Right lobe of liver (tissue), 6 donors: ENCODE measurements at regions not wholly inside any gene's neighbourhood (a gene's known extent, or its start where the extent isn't known, plus 50 kb on each side); places are given as distances from the start of the nearest gene placed in this dataset.

Experiments used
- ATAC-seq, 4 donors: fragments of 200-7000 bp; cut with Tn5 transposase; one replicate each; pipeline ENCODE4 v1.9.1; 2020; ENCODE audit warnings: mild to moderate bottlenecking in 4 of 4, moderate library complexity in 4 of 4
- DNase-seq, 3 donors: peaks; one replicate each; pipeline ENCODE4 v3.0.0-alpha.2; 2020
- H3K27ac ChIP-seq, 3 donors: fragments of 200-600 bp; one replicate each; pipeline ENCODE4 v1.8.0; 2022
- H3K27me3 ChIP-seq, 2 donors: fragments of 200-600 bp; one replicate each; pipeline ENCODE4 v1.8.0; 2022
- H3K36me3 ChIP-seq, 4 donors: fragments of 200-600 bp; sonication (generic) in 1 of 4; one replicate each; pipeline versions ENCODE4 v1.5.1 to v1.8.0; 2017 to 2022; ENCODE audit warnings: control low read depth in 1 of 4
- H3K4me1 ChIP-seq, 4 donors: fragments of 200-600 bp; sonication (generic) in 1 of 4; one replicate each; pipeline versions ENCODE4 v1.5.1 to v1.8.0; 2017 to 2022; ENCODE audit warnings: control low read depth in 1 of 4
- H3K4me3 ChIP-seq, 3 donors: fragments of 200-600 bp; one replicate each; pipeline ENCODE4 v1.8.0; 2022
- H3K9me3 ChIP-seq, 4 donors: fragments of 200-600 bp; sonication (generic) in 1 of 4; one replicate each; pipeline versions ENCODE4 v1.5.1 to v1.8.0; 2017 to 2022; ENCODE audit warnings: control low read depth in 1 of 4
- POLR2A ChIP-seq: fragments of 450-650 bp; IDR thresholded peaks from one replicate; pipeline ENCODE4 v1.6.1; 2017; ENCODE audit warnings: antibody characterized with exemption, mild to moderate bottlenecking
- WGBS: methylation state at CpG from one replicate; pipeline ENCODE4 v1.1.6; 2018; ENCODE audit warnings: low coverage, low lambda C conversion rate; ENCODE audit not compliant: insufficient coverage; ENCODE audit errors: missing lambda C conversion rate; 5-methylcytosine and 5-hydroxymethylcytosine counted together
- intact Hi-C, 2 donors: fragments of 100-400 bp; cut with DNase I; formaldehyde crosslinking; loops; one replicate each; pipeline versions ENCODE4 v1.11.2 to v1.14.1; 2022
- TF ChIP-seq, protein P1 (sequence below), 4 donors: fragments of 200-600 bp in 3 of 4; fragments of 450-650 bp in 1 of 4; IDR thresholded peaks; one replicate each; pipeline versions ENCODE4 v1.5.1 to v1.8.0; 2016 to 2022; ENCODE audit warnings: antibody characterized with exemption in 4 of 4, mild to moderate bottlenecking in 2 of 4
- donor health status: DM: no; HTN: yes; CAD: no.
- donor health status: DM: no; HTN: no; CAD: no.
- donor health status: DM: no; HTN: no; CAD: no.
- donor health status: DM: no; HTN: yes; CAD: no.
- donor health status: DM: no; HTN: yes; CAD: no.

DNA sequence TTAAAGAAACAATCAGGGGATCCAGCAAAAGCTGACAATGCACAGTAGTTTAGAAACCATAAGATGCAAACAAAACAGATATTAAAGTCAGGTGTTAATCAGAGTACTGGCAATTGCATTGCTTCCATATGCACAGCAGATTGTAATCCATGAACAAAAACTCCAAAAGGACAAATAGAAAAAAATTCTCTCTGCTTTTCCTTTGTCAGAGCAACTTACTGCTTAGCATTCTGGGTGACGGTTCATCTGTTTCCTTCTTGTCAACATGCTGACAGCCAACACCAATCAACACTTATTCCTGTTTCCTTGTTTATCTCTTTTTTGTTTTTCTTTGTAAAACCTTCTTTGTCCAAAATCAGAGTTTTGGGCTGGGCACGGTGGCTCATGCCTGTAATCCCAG lies 473.1 kb downstream of the XIRP2 start:
- no peak for ATAC-seq
- H3K9me3 ChIP-seq, result no peaks in the 10 kb centered on the region

GRCh38 chr2:167355821-167356220 lies 467.5 kb downstream of the XIRP2 start:
- DNase-seq, result no peak
- Histone ChIP-seq H3K27ac (no peak overlapping the region), H3K27me3 (no peaks in the 10 kb centered on the region), H3K9me3 (no peaks in the 10 kb centered on the region), H3K4me3 (no peak overlapping the region), H3K4me1 (no peaks in the 10 kb centered on the region), H3K36me3 (no peaks in the 10 kb centered on the region)
- intact Hi-C loops, result no loop called here
- TF ChIP-seq POLR2A, result no peak
- TF ChIP-seq, protein P1, sequence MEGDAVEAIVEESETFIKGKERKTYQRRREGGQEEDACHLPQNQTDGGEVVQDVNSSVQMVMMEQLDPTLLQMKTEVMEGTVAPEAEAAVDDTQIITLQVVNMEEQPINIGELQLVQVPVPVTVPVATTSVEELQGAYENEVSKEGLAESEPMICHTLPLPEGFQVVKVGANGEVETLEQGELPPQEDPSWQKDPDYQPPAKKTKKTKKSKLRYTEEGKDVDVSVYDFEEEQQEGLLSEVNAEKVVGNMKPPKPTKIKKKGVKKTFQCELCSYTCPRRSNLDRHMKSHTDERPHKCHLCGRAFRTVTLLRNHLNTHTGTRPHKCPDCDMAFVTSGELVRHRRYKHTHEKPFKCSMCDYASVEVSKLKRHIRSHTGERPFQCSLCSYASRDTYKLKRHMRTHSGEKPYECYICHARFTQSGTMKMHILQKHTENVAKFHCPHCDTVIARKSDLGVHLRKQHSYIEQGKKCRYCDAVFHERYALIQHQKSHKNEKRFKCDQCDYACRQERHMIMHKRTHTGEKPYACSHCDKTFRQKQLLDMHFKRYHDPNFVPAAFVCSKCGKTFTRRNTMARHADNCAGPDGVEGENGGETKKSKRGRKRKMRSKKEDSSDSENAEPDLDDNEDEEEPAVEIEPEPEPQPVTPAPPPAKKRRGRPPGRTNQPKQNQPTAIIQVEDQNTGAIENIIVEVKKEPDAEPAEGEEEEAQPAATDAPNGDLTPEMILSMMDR (IDR thresholded peaks at IDR 0.05), result no peak
- ATAC-seq, result no peak

More for the DNA sequence above, 473.1 kb downstream of the XIRP2 start:
- TF ChIP-seq POLR2A, result no peak
- TF ChIP-seq, protein P1 (IDR thresholded peaks at IDR 0.05), result no peak
- Histone ChIP-seq H3K27me3 (no peaks in the 10 kb centered on the region), H3K4me1 (no peaks in the 10 kb centered on the region), H3K36me3 (no peaks in the 10 kb centered on the region), H3K4me3 (no peak overlapping the region), H3K27ac (no peak overlapping the region)
- 29% methylated on average over 2 of the region's 2 CpGs for WGBS
- DNase-seq, result no peak
- intact Hi-C loops, result no loop called here

- 89% methylated on average over 1 of the region's 1 CpG for WGBS
- H3K4me1 ChIP-seq, result no peaks in the 10 kb centered on the region
- H3K27me3 ChIP-seq, result no peaks in the 10 kb centered on the region
- H3K36me3 ChIP-seq, result no peaks in the 10 kb centered on the region
- no peak for DNase-seq
- H3K4me3 ChIP-seq, result no peak overlapping the region
- no peak overlapping the region for H3K27ac ChIP-seq
- TF ChIP-seq POLR2A, result no peak
- TF ChIP-seq, protein P1 (IDR thresholded peaks at IDR 0.05), result no peak
- H3K9me3 ChIP-seq, result no peaks in the 10 kb centered on the region
- intact Hi-C loops, result no loop called here
- ATAC-seq, result no peak
These were observed 465.5 kb downstream of the XIRP2 start for GRCh38 chr2:167353605-167354280.

DNA sequence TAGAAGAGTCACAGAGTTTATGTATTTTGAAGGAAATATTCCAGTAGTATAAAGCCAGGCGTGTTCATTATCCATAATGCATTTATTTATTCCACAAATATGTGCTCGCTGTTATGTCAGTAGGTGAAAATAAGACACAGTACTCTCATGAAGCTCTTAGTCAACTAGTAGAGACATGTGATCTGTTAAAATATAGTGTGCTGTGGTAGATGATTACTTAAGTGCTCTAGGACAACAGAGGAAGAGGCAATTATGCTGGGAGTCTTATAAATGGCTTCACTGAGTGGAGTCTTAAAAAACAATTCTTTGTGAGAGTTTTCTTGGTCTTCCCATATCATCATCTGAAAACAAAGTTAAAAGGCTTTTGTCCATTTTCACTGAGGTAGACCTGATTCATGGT lies 457.3 kb downstream of the XIRP2 start:
- 68% methylated on average over 2 of the region's 2 CpGs for WGBS
- no peak for DNase-seq
- Histone ChIP-seq H3K4me1 (no peaks in the 10 kb centered on the region), H3K27ac (no peak overlapping the region), H3K36me3 (no peaks in the 10 kb centered on the region), H3K9me3 (no peaks in the 10 kb centered on the region), H3K4me3 (no peak overlapping the region), H3K27me3 (no peaks in the 10 kb centered on the region)
- intact Hi-C loops, result no loop called here
- ATAC-seq, result no peak
- TF ChIP-seq, protein P1 (IDR thresholded peaks at IDR 0.05), result no peak
- TF ChIP-seq POLR2A, result no peak

GRCh38 chr2:167342769-167343168 lies 454.5 kb downstream of the XIRP2 start:
- H3K27ac ChIP-seq, result no peak overlapping the region
- no peaks in the 10 kb centered on the region for H3K9me3 ChIP-seq
- TF ChIP-seq, protein P1 (IDR thresholded peaks at IDR 0.05), result no peak
- no peak for TF ChIP-seq POLR2A
- WGBS, result 33% methylated on average over 1 of the region's 1 CpG
- no peak overlapping the region for H3K4me3 ChIP-seq
- DNase-seq (no peak), ATAC-seq (no peak)
- H3K4me1 ChIP-seq, result no peaks in the 10 kb centered on the region
- H3K27me3 ChIP-seq, result no peaks in the 10 kb centered on the region
- intact Hi-C loops, result no loop called here
- H3K36me3 ChIP-seq, result no peaks in the 10 kb centered on the region
